ENCODE measurements at regions not wholly inside any gene's neighbourhood (a gene's known extent, or its start where the extent isn't known, plus 50 kb on each side); places are given as distances from the start of the nearest gene placed in this dataset.
"Not testable (repeated sequence)": the region's sequence is repeated elsewhere in the genome, so short reads cannot be mapped to it uniquely, and the experiment has no call there.

GRCh38 chr2:133624551-133624950 lies 56.3 kb upstream of the NCKAP5 start:
- no peak for DNase-seq

GRCh38 chr2:133627741-133628140 lies 59.5 kb upstream of the NCKAP5 start:
- no peak for DNase-seq

GRCh38 chr2:133633309-133633708 lies 65.0 kb upstream of the NCKAP5 start:
- DNase-seq, result no peak

- no peak for DNase-seq
Measured at GRCh38 chr2:133633881-133634409, 65.7 kb upstream of the NCKAP5 start.

- DNase-seq, result no peak
Measured at GRCh38 chr2:133635131-133635530, 66.9 kb upstream of the NCKAP5 start.

- no peak for DNase-seq
Measured at GRCh38 chr2:133636287-133636686, 68.0 kb upstream of the NCKAP5 start.

- no peak for DNase-seq
Measured at GRCh38 chr2:133640103-133640502, 71.8 kb upstream of the NCKAP5 start.

- DNase-seq, result no peak
Measured at GRCh38 chr2:133641497-133641896, 73.2 kb upstream of the NCKAP5 start.

GRCh38 chr2:133641942-133642725 lies 73.9 kb upstream of the NCKAP5 start:
- no peak for DNase-seq

- DNase-seq, result no peak
Measured at GRCh38 chr2:133642791-133643191, 74.5 kb upstream of the NCKAP5 start.

GRCh38 chr2:133643863-133644262 lies 75.6 kb upstream of the NCKAP5 start:
- DNase-seq, result no peak

- no peak for DNase-seq
Measured at GRCh38 chr2:133644846-133645245, 76.6 kb upstream of the NCKAP5 start.

- not testable (repeated sequence) for DNase-seq
Measured at GRCh38 chr2:133647386-133647785, 79.1 kb upstream of the NCKAP5 start.

GRCh38 chr2:133651861-133652260 lies 83.6 kb upstream of the NCKAP5 start:
- no peak for DNase-seq

- no peak for DNase-seq
Measured at GRCh38 chr2:133652398-133652797, 84.1 kb upstream of the NCKAP5 start.

GRCh38 chr2:133653056-133653455 lies 84.8 kb upstream of the NCKAP5 start:
- no peak for DNase-seq

- no peak for DNase-seq
Measured at GRCh38 chr2:133654949-133655348, 86.7 kb upstream of the NCKAP5 start.

- no peak for DNase-seq
Measured at GRCh38 chr2:133655610-133656009, 87.3 kb upstream of the NCKAP5 start.

GRCh38 chr2:133657591-133657990 lies 89.3 kb upstream of the NCKAP5 start:
- no peak for DNase-seq

GRCh38 chr2:133658020-133658903 lies 90.0 kb upstream of the NCKAP5 start:
- no peak for DNase-seq

GRCh38 chr2:133660510-133660909 lies 92.2 kb upstream of the NCKAP5 start:
- no peak for DNase-seq

- DNase-seq, result no peak
Measured at GRCh38 chr2:133661392-133661791, 93.1 kb upstream of the NCKAP5 start.

GRCh38 chr2:133666621-133667020 lies 98.4 kb upstream of the NCKAP5 start:
- DNase-seq, result no peak

- DNase-seq, result no peak
Measured at GRCh38 chr2:133667085-133667484, 98.8 kb upstream of the NCKAP5 start.

Measured in activated CD4-positive, alpha-beta T cell treated with anti-CD3 and anti-CD28 coated beads, Interleukin-2, amount 50 U/mL, for 4 hours (primary cell).